WTC11 (cell line): ENCODE measurements at regions not wholly inside any gene's neighbourhood (a gene's known extent, or its start where the extent isn't known, plus 50 kb on each side); places are given as distances from the start of the nearest gene placed in this dataset.

Experiments
- ATAC-seq: fragments of 200-7000 bp; cut with Tn5 transposase; 2 replicates; pipeline ENCODE4 v1.10.0; 2021; ENCODE audit warnings: mild to moderate bottlenecking, moderate library complexity
- CTCF ChIA-PET: fragments of 300-600 bp; sonication (Branson Sonifier 250); formaldehyde crosslinking; loops from one replicate; lab custom pipeline; 2021; ENCODE audit warnings: antibody characterized with exemption; lab: Charles Lee
- POLR2A ChIA-PET: fragments of 350-600 bp; sonication (Branson Sonifier 250); formaldehyde crosslinking; loops from one replicate; lab custom pipeline; 2021; ENCODE audit warnings: antibody characterized with exemption; lab: Charles Lee
- DNase-seq: peaks from one replicate; pipeline ENCODE4 v3.0.0; 2021; ENCODE audit warnings: low spot score
- H3K27ac Mint-ChIP-seq: 2 replicates; pipeline ENCODE4 v1.8.0; 2021; ENCODE audit warnings: mixed read lengths
- H3K27me3 Mint-ChIP-seq: 2 replicates; pipeline ENCODE4 v1.8.0; 2021; ENCODE audit warnings: low read depth, mild to moderate bottlenecking, moderate library complexity, mixed read lengths
- H3K36me3 Mint-ChIP-seq: 2 replicates; pipeline ENCODE4 v1.8.0; 2021; ENCODE audit warnings: mixed read lengths
- H3K4me1 Mint-ChIP-seq: 2 replicates; pipeline ENCODE4 v1.8.0; 2022; ENCODE audit warnings: mixed read lengths
- H3K4me3 Mint-ChIP-seq: 2 replicates; pipeline ENCODE4 v1.8.0; 2021; ENCODE audit warnings: mild to moderate bottlenecking, moderate library complexity, mixed read lengths
- H3K9me3 Mint-ChIP-seq: 2 replicates; pipeline ENCODE4 v1.8.0; 2021; ENCODE audit warnings: mixed read lengths
- AR ChIP-seq: fragments of 250-450 bp; sonication (Bioruptor Pico); IDR thresholded peaks from 2 replicates; pipeline ENCODE4 v1.9.0; 2021; ENCODE audit warnings: mild to moderate bottlenecking
- ATF2 ChIP-seq: sonication (generic); formaldehyde crosslinking; IDR thresholded peaks from 2 replicates; pipeline ENCODE4 v1.8.1; 2022; ENCODE audit warnings: low read depth, missing genetic modification reagents, borderline replicate concordance
- CDX4 ChIP-seq: fragments of 250-450 bp; sonication (Bioruptor Pico); IDR thresholded peaks from 2 replicates; pipeline ENCODE4 v1.9.0; 2021; ENCODE audit warnings: moderate library complexity, mild to moderate bottlenecking, inconsistent platforms, borderline replicate concordance
- E2F4 ChIP-seq: sonication (generic); formaldehyde crosslinking; IDR thresholded peaks from 2 replicates; pipeline ENCODE4 v1.8.1; 2022; ENCODE audit warnings: low read depth, mild to moderate bottlenecking, moderate library complexity, missing genetic modification reagents, borderline replicate concordance
- FOXP1 ChIP-seq: sonication (generic); formaldehyde crosslinking; IDR thresholded peaks from 2 replicates; pipeline ENCODE4 v1.8.0; 2022; ENCODE audit warnings: missing genetic modification reagents, mild to moderate bottlenecking, moderate library complexity, borderline replicate concordance
- FOXP4 ChIP-seq: sonication (generic); formaldehyde crosslinking; IDR thresholded peaks from 2 replicates; pipeline ENCODE4 v1.8.0; 2022; ENCODE audit warnings: mild to moderate bottlenecking, missing genetic modification reagents
- GABPB1 ChIP-seq: sonication (generic); formaldehyde crosslinking; IDR thresholded peaks from 2 replicates; pipeline ENCODE4 v1.8.1; 2023; ENCODE audit warnings: mild to moderate bottlenecking, missing genetic modification reagents
- IRF2 ChIP-seq: sonication (generic); formaldehyde crosslinking; IDR thresholded peaks from 2 replicates; pipeline ENCODE4 v1.8.0; 2022; ENCODE audit warnings: low read depth, missing genetic modification reagents, borderline replicate concordance
- MXD4 ChIP-seq: fragments of 250-450 bp; sonication (Bioruptor Pico); IDR thresholded peaks from 2 replicates; pipeline ENCODE4 v1.8.0; 2021; ENCODE audit warnings: mild to moderate bottlenecking, moderate library complexity, borderline replicate concordance
- MYBL2 ChIP-seq: sonication (generic); formaldehyde crosslinking; IDR thresholded peaks from 2 replicates; pipeline ENCODE4 v1.8.1; 2023; ENCODE audit warnings: mild to moderate bottlenecking, moderate library complexity, missing genetic modification reagents
- NFATC4 ChIP-seq: fragments of 250-450 bp; sonication (Bioruptor Pico); IDR thresholded peaks from 2 replicates; pipeline ENCODE4 v1.9.0; 2021; ENCODE audit warnings: mild to moderate bottlenecking
- NR2C2 ChIP-seq: sonication (generic); formaldehyde crosslinking; IDR thresholded peaks from 2 replicates; pipeline ENCODE4 v1.8.0; 2022; ENCODE audit warnings: mild to moderate bottlenecking, missing genetic modification reagents
- SMAD4 ChIP-seq: sonication (generic); formaldehyde crosslinking; IDR thresholded peaks from 2 replicates; pipeline ENCODE4 v1.8.0; 2022; ENCODE audit warnings: mild to moderate bottlenecking, missing genetic modification reagents
- TCF7 ChIP-seq: sonication (generic); formaldehyde crosslinking; IDR thresholded peaks from 2 replicates; pipeline ENCODE4 v1.8.0; 2022; ENCODE audit warnings: mild to moderate bottlenecking, low read depth, missing genetic modification reagents, moderate library complexity
- ZNF232 ChIP-seq: sonication (generic); formaldehyde crosslinking; IDR thresholded peaks from 2 replicates; pipeline ENCODE4 v1.8.0; 2022; ENCODE audit warnings: mild to moderate bottlenecking, missing genetic modification reagents
- ZNF396 ChIP-seq: fragments of 250-450 bp; sonication (Bioruptor Pico); IDR thresholded peaks from 2 replicates; pipeline ENCODE4 v1.8.0; 2021; ENCODE audit warnings: mild to moderate bottlenecking, moderate library complexity, borderline replicate concordance

- DNase-seq (no peak), ATAC-seq (no peak)
- Mint-ChIP-seq H3K9me3 (no peaks in the 10 kb centered on the region), H3K36me3 (no peaks in the 10 kb centered on the region), H3K4me3 (no peak overlapping the region), H3K4me1 (peaks cover 4% of the 10 kb centered on the region), H3K27ac (no peak overlapping the region), H3K27me3 (no peaks in the 10 kb centered on the region)
- ChIA-PET POLR2A (interaction anchor here (0.5 kb wide), 1 partner anchor 320 kb away, joined by 8 read pairs; no protein-coding TSS in a partner anchor), CTCF (no interaction called here)
- TF ChIP-seq E2F4 (no peak), FOXP1 (CRISPR knock-in tag) (no peak), AR (CRISPR knock-in tag) (no peak), ZNF396 (no peak)
Observed at GRCh38 chr21:14900611-14901010, 164.2 kb downstream of the NRIP1 start.

GRCh38 chr21:14900058-14900457, 164.7 kb downstream of the NRIP1 start:
- Mint-ChIP-seq H3K4me1 (peaks cover 4% of the 10 kb centered on the region), H3K27ac (no peak overlapping the region)
- CTCF ChIA-PET: no interaction called here

GRCh38 chr21:14895792-14896191, 169.0 kb downstream of the NRIP1 start:
- ATAC-seq: no peak
- peaks cover 4% of the 10 kb centered on the region for H3K4me1 Mint-ChIP-seq
- no peak overlapping the region for H3K4me3 Mint-ChIP-seq
- H3K27me3 Mint-ChIP-seq: no peaks in the 10 kb centered on the region
- ChIA-PET POLR2A (no interaction called here), CTCF (no interaction called here)
- H3K9me3 Mint-ChIP-seq: no peaks in the 10 kb centered on the region
- no peak for DNase-seq
- H3K27ac Mint-ChIP-seq: no peak overlapping the region
- H3K36me3 Mint-ChIP-seq: no peaks in the 10 kb centered on the region
- TF ChIP-seq ZNF232 (CRISPR knock-in tag) (no peak), SMAD4 (CRISPR knock-in tag) (no peak), NFATC4 (CRISPR knock-in tag) (no peak)

More at GRCh38 chr21:14900058-14900457, 164.7 kb downstream of the NRIP1 start:
- no peaks in the 10 kb centered on the region for H3K9me3 Mint-ChIP-seq
- H3K36me3 Mint-ChIP-seq: no peaks in the 10 kb centered on the region
- no peak; the same call in 1 of the 2 replicates for ATAC-seq
- POLR2A ChIA-PET: interaction anchor here (0.5 kb wide), 1 partner anchor 319 kb away, joined by 8 read pairs; no protein-coding TSS in a partner anchor
- H3K27me3 Mint-ChIP-seq: no peaks in the 10 kb centered on the region
- no peak for DNase-seq
- H3K4me3 Mint-ChIP-seq: no peak overlapping the region
- TF ChIP-seq NR2C2 (CRISPR knock-in tag): no peak
- no peak for TF ChIP-seq MYBL2 (CRISPR knock-in tag)
- no peak for TF ChIP-seq CDX4 (CRISPR knock-in tag)
- no peak for TF ChIP-seq ATF2 (CRISPR knock-in tag)
- TF ChIP-seq E2F4: no peak

GRCh38 chr21:14890141-14890540, 174.7 kb downstream of the NRIP1 start:
- no peaks in the 10 kb centered on the region for H3K36me3 Mint-ChIP-seq
- DNase-seq (no peak), ATAC-seq (no peak)
- CTCF ChIA-PET: no interaction called here
- H3K4me3 Mint-ChIP-seq: no peak overlapping the region
- POLR2A ChIA-PET: no interaction called here
- no peak overlapping the region for H3K27ac Mint-ChIP-seq
- no peaks in the 10 kb centered on the region for H3K27me3 Mint-ChIP-seq
- no peaks in the 10 kb centered on the region for H3K9me3 Mint-ChIP-seq
- peaks cover 12% of the 10 kb centered on the region for H3K4me1 Mint-ChIP-seq
- TF ChIP-seq MXD4 (CRISPR knock-in tag): no peak
- no peak for TF ChIP-seq IRF2 (CRISPR knock-in tag)
- no peak for TF ChIP-seq GABPB1
- TF ChIP-seq E2F4: no peak
- TF ChIP-seq FOXP4: no peak
- TF ChIP-seq TCF7 (CRISPR knock-in tag): no peak
